ENCODE measurements at regions not wholly inside any gene's neighbourhood (a gene's known extent, or its start where the extent isn't known, plus 50 kb on each side); places are given as distances from the start of the nearest gene placed in this dataset.

DNA sequence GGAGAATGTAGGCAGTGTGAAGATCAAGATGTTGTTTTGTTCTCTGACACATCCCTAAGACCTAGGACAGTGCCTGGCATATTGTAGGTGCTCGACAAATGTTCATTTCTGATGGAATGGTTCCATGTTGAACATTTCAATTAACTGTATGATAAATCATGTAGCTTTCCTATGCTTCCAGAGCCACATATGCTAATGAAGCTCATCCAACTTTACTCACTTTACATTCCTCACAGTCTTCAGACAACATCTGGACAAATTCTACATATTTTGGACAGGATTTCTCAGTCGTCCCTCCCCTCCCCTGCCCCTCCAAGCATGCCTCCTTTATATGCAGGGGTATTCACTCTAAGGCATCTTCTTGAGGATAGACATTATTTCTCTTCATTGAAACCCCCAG, 177.9 kb downstream of the BLID start:
- ATAC-seq (no peak), DNase-seq (no peak)

DNA sequence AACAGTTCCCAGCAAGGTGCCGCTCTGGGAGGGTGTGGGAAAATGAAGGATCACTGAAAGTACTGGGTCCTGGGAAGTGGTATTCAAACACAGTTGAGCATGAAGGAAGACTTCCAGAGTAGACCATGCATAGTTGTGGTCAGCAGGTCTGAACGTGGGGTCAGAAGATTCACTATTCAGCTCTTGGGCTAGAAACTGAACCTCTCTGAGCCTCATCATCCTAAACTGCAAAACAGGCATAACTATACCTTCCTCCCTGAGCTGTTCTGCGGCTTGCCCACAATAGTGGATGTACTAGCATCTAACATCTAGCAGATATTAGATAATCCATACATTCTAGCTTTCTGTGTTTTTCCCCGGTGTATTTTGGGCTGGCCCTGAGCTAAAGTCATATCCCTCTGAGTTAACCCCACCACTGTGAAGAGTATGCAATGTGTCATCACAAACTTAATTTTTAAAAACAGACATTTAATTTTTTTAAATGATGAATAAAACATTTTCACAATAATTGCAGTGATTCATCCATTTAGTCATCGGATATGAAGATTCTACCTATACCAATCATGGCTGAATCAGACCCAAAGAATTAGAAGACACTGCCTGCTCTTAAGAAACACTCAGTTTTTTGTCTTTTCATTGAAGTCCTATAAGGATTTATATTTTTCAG, 179.1 kb downstream of the BLID start:
- ATAC-seq, result no peak
- DNase-seq, result no peak

- ATAC-seq (no peak), DNase-seq (no peak)
Observed at GRCh38 chr11:121936370-121936769, 179.6 kb downstream of the BLID start.

DNA sequence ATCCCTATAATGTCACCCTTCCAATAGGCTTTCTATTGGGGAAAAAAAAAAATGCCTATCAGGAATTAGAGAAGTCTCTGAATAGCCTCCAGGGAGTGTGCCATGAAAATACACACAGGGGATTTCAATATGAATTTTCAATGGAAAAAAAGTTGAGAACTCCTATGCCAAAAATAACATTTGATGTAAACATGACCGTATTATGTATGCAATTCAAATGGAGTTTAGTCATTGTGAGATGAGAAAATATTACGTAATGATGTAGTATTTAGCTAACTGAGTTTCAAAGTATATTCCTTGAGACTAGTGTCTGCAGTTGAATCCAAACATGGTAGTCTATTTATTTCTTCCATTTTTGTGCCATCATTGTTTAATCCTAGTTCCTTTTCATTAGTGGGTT, 182.3 kb downstream of the BLID start:
- no peak for ATAC-seq
- DNase-seq, result no peak

GRCh38 chr11:121933294-121933693, 182.7 kb downstream of the BLID start:
- ATAC-seq (no peak), DNase-seq (no peak)

DNA sequence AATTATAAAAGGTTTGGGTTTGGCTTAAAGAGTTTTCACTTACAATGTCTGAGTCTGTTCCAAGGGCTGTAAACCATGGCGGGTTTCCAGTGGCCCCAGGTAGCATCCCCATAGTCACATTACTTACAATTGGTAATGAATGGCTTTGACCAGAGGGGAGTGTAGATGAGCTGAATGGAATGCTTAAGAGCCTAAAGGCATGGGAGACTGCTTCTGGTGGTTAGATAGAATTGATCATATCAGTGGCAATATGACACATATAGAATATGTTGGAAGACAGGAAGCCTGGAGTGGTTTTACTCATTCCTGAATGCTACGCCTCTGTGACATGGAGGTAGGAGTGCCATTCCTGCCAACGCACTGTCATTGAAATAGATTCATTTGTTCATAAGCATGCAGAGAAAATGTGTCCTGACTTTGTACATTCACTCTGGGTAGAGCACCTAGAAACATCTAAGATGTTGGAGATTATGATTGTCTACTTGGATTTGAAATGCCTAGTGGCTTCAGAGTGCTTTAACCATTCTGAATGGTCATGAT, 183.3 kb downstream of the BLID start:
- no peak for ATAC-seq

GRCh38 chr11:121931748-121932352, 184.2 kb downstream of the BLID start:
- ATAC-seq, result no peak
- no peak for DNase-seq

More for the DNA sequence above, 183.3 kb downstream of the BLID start:
- no peak for DNase-seq

GRCh38 chr11:121931121-121931520, 184.9 kb downstream of the BLID start:
- DNase-seq, result no peak

GRCh38 chr11:121930004-121930965, 185.7 kb downstream of the BLID start:
- DNase-seq, result no peak
- ATAC-seq, result no peak

More at GRCh38 chr11:121931121-121931520, 184.9 kb downstream of the BLID start:
- no peak for ATAC-seq

DNA sequence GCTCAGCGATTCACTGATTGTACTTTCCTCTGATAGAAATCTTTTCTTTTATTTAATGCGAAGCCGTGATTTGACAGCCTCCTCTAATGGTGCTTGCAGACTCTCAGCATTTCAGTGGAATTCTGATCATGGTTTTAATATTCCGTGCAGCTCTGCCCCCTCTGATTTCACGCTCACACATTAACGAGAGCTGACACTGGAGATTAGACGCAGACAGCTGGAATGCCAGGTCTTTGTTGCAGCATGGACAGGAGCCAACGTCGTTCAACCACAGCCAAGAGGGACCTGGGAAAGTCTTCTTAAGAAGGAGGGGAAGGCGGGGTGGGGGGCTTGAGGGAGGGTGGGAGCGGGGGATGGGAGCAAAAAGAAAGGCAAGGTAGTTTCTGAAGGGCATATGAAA, 186.4 kb downstream of the BLID start:
- no peak for ATAC-seq
- no peak for DNase-seq

- DNase-seq, result no peak
- ATAC-seq, result no peak
Observed at GRCh38 chr11:121928597-121929580, 187.1 kb downstream of the BLID start.

- DNase-seq, result no peak
Observed at GRCh38 chr11:121927789-121928188, 188.2 kb downstream of the BLID start.

GRCh38 chr11:121927097-121927785, 188.8 kb downstream of the BLID start:
- no peak for ATAC-seq
- no peak for DNase-seq

More at GRCh38 chr11:121927789-121928188, 188.2 kb downstream of the BLID start:
- no peak for ATAC-seq

DNA sequence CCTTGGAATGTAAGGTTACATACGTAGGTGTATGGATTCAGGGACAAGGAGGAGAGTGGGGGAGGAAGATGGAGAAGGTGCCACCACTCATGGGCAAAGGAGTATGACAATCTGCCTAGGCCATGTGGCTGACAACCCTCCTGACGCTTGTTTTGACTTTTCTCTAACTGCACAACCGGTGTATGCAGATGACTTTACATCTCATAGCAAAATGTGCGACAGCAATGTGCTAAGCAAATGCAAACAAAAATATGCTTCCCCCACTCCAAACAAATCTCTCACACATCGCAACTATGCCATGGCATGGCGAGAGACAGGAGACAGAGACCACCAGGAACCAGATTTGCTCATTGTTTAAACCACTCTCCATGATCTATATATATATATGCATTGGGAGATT, 191.8 kb downstream of the BLID start:
- no peak for ATAC-seq
- DNase-seq, result no peak

GRCh38 chr11:121917482-121917881, 198.5 kb downstream of the BLID start:
- ATAC-seq (no peak), DNase-seq (no peak)

GRCh38 chr11:121914508-121915059, 201.4 kb downstream of the BLID start:
- DNase-seq (no peak), ATAC-seq (no peak)

- DNase-seq (no peak), ATAC-seq (no peak)
Observed at GRCh38 chr11:121909596-121909995, 206.4 kb downstream of the BLID start.

- DNase-seq (no peak), ATAC-seq (no peak)
Observed at GRCh38 chr11:121907379-121907778, 208.6 kb downstream of the BLID start.

GRCh38 chr11:121904148-121904547, 211.9 kb downstream of the BLID start:
- ATAC-seq (no peak), DNase-seq (no peak)

DNA sequence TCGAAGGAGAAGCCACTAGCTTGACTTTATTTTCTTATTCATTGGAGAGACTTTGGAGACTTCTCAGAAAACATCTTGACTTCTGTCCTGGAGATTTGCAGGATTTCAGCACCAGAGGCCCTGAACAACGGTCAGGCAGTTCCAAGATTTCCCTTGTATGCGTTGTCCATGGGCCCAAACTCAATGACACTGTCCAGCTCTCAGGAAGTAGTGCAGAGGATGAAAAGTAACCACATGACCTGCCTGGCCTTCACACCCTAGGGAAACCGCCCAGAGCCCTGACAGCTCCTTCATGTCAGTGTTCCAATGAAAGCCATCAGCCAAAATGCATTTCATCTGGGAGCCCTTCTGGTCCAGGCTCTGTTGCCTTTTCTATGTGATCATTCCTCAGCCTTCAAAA, 214.1 kb downstream of the BLID start:
- no peak for ATAC-seq

More for the DNA sequence above, 214.1 kb downstream of the BLID start:
- DNase-seq, result no peak

Data from stimulated activated naive CD8-positive, alpha-beta T cell treated with anti-CD3 and anti-CD28 coated beads, Interleukin-15, Interleukin-2, amounts not matched to agents 100 U/mL and 50 U/mL, for 24 hours (primary cell).